ENCODE measurements at regions not wholly inside any gene's neighbourhood (a gene's known extent, or its start where the extent isn't known, plus 50 kb on each side); places are given as distances from the start of the nearest gene placed in this dataset.

DNA sequence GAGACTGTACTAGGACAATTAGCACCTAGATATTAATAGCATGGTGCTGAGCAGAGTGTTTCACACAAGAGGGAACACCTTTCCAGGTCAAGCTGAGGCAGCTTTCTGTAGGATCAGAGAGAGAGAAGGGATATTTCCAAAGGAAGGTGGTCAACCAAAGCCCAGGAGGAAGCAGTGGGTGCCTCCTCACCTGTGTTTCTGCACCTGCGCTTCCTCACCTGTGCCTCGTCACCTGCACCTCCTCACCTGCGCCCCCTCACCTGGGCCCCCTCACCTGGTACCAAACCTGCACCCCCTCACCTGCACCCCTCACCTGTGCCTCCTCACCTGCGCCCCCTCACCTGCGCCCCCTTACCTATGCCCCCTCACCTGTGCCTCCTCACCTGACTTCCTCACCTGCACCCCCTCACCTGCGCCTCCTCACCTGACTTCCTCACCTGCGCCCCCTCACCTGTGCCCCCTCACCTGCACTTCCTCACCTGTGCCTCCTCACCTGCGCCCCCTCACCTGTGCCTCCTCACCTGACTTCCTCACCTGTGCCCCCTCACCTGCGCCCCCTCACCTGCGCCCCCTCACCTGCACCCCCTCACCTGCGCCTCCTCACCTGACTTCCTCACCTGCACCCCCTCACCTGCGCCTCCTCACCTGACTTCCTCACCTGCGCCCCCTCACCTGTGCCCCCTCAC lies 67.9 kb downstream of the TTLL2 start:
- no peaks in the 10 kb centered on the region for H3K9me3 Mint-ChIP-seq
- intact Hi-C loops (cut with micrococcal nuclease) = no loop called here
- no peak overlapping the region for H3K4me3 Mint-ChIP-seq
- no peaks in the 10 kb centered on the region for H3K27me3 Mint-ChIP-seq
- no peaks in the 10 kb centered on the region for H3K36me3 Mint-ChIP-seq (ENCODE audit: low read depth)
- H3K27ac Mint-ChIP-seq = no peak overlapping the region
- H3K4me1 Mint-ChIP-seq (ENCODE audit: low read depth) = no peaks in the 10 kb centered on the region

DNA sequence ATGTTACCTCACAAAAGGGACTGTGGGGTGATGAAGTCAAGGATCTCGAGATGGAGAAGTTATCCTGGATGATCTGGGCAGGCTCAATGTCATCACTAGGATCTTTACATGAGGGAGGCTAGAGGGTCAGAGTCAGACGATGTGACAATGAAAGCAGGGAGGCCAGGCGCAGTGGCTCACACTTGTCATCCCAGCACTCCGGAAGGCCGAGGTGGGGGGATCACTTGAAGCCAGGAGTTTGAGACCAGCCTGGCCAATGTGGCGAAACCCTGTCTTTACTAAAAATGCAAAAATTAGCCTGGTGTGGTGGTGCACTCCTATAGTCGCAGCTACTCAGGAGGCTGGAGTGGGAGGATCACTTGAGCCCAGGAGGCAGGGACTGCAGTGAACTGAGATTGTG lies 68.8 kb downstream of the TTLL2 start:
- Mint-ChIP-seq H3K4me3 (no peak overlapping the region), H3K4me1 (ENCODE audit: low read depth) (no peaks in the 10 kb centered on the region), H3K9me3 (no peaks in the 10 kb centered on the region), H3K27ac (no peak overlapping the region), H3K27me3 (no peaks in the 10 kb centered on the region), H3K36me3 (ENCODE audit: low read depth) (no peaks in the 10 kb centered on the region)
- intact Hi-C loops (cut with micrococcal nuclease) = no loop called here

DNA sequence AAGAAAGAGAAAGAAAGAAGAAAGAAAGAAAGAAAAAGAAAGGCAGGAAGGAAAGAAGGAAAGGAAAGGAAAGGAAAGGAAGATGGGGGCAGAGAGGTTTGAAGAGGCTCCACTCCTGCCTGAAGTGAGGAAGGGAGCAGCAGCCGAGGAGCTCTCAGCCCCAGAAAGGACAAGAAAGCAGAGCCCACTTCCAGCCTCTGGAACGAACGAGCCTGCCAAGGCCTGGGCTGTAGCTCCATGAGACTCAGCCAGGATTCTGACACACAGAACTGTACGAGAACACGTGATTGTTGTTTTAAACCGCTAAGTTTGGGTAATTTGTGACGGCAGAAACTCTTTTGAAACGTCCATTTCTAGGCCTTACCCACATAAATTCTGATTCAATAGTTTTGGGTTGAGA lies 69.5 kb downstream of the TTLL2 start:
- Mint-ChIP-seq H3K27ac (no peak overlapping the region), H3K4me3 (no peak overlapping the region), H3K36me3 (ENCODE audit: low read depth) (no peaks in the 10 kb centered on the region), H3K27me3 (no peaks in the 10 kb centered on the region), H3K9me3 (no peaks in the 10 kb centered on the region), H3K4me1 (ENCODE audit: low read depth) (no peaks in the 10 kb centered on the region)
- intact Hi-C loops (cut with micrococcal nuclease) = no loop called here

DNA sequence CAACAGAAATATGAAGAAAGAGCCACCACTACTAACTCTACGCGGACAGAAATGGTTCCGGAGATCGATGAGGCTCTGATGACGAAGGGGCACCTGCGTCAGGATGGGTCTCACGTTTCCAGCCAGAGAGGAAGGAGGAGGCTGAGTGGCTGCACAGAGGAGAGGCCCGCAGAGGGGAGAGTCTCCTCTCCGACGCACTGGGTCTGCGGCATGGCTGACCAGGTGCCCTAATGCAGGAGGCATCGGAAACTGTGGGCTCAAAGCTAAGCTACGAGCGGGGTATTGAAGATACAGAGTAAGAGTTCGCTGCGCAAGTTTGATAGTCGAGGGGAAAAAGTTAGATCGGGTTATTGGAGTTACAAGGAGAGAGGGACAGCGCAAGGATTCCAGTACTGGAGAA lies 69.9 kb downstream of the TTLL2 start:
- Mint-ChIP-seq H3K36me3 (ENCODE audit: low read depth) (no peaks in the 10 kb centered on the region), H3K4me3 (no peak overlapping the region), H3K4me1 (ENCODE audit: low read depth) (no peaks in the 10 kb centered on the region), H3K27me3 (no peaks in the 10 kb centered on the region), H3K9me3 (no peaks in the 10 kb centered on the region), H3K27ac (no peak overlapping the region)
- intact Hi-C loops (cut with micrococcal nuclease) = no loop called here

DNA sequence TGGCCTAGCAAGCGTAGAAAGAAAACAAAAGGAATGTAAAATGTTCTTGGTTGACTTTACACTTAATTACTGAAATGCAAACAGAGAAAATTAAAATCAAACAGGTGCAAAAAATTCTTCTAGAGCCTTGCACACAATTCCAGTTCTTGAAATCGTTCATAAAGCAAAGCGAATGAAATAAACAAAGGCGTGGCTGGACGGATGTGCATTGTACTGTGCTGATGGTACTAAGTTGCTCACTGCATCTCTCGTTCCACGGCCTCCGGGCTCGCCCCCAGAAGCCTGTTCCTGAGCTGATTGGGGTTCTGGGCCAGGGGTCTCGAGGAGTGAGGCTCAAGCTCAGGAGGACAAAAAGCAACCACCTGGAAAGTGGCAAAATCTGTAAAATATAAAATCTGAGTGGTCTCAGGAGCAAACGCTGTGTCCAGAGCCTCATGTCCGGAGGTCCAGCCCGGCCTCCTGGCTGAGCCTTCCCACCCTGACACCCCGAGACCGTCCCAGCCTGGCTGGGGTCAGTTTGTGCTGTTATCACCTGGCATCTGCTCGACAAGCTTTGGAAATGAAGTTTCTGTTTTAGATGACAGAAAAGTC lies 71.3 kb downstream of the TTLL2 start:
- no peaks in the 10 kb centered on the region for H3K4me1 Mint-ChIP-seq (ENCODE audit: low read depth)
- H3K4me3 Mint-ChIP-seq = no peak overlapping the region
- no peak overlapping the region for H3K27ac Mint-ChIP-seq
- no peaks in the 10 kb centered on the region for H3K36me3 Mint-ChIP-seq (ENCODE audit: low read depth)
- H3K27me3 Mint-ChIP-seq = no peaks in the 10 kb centered on the region
- no peaks in the 10 kb centered on the region for H3K9me3 Mint-ChIP-seq
- intact Hi-C loops (cut with micrococcal nuclease) = no loop called here

DNA sequence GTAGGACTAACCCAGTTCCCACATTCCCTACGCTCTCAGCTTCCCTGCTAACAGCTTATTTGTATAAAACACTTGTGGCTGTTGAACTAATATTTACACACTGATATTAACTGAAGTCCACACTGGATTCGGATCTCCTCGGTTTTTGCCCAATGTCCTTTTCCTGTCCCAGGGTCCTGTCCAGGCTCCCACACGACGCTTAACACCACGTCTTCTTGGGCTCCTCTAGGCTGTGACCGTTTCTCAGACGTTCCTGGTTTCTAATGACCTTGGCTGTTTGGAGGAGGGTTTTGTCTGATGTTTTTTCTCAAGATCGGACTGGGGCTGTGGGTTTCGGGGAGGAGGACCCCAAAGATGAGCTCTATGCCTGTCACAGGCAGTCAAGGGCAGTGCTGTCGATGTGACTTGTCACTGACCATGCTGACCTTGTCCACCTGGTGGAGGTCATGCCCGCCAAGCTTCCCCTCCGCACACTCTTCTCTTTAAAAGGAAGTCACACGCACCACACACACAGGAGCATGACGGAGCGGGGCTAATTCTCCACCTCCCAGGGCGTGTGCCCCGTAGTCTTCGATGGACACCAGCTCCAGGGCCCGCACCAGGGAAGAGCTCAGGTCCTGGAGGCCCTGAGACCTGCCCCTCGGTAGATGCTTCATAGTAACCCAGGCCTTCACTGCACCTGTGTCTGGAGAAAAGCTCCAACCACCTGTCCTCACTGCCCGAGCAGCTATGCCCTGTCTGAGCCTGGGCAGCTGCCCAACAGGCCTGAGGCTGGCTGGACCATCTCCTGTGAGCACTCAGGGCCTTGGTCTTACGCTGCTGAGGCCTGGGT lies 72.0 kb downstream of the TTLL2 start:
- Mint-ChIP-seq H3K4me3 (no peak overlapping the region), H3K4me1 (ENCODE audit: low read depth) (no peaks in the 10 kb centered on the region), H3K27me3 (peaks cover under 1% of the 10 kb centered on the region), H3K36me3 (ENCODE audit: low read depth) (no peaks in the 10 kb centered on the region), H3K27ac (no peak overlapping the region), H3K9me3 (no peaks in the 10 kb centered on the region)
- intact Hi-C loops (cut with micrococcal nuclease) = no loop called here

DNA sequence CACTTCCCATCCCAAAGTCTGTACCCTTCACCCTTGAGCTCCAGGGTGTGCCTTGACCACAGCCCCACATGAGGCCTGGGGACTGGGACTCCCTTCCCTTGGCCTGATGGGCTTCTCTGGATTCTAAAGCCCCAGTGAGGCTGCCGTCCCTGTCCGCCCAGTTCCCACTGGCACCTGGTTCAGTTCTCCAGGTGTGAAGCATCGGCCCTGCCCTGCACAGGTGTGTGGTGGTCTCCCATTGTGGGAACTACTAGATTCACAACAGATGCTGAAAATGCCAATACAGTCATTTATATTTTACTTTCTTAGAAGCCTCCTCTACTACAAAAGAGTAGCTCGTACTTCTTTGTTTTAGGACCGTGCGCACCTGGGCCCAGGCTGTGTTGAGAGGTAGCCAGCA lies 72.8 kb downstream of the TTLL2 start:
- Mint-ChIP-seq H3K27me3 (peaks cover 1% of the 10 kb centered on the region), H3K27ac (no peak overlapping the region), H3K36me3 (ENCODE audit: low read depth) (no peaks in the 10 kb centered on the region), H3K9me3 (no peaks in the 10 kb centered on the region), H3K4me1 (ENCODE audit: low read depth) (no peaks in the 10 kb centered on the region), H3K4me3 (no peak overlapping the region)
- intact Hi-C loops (cut with micrococcal nuclease) = no loop called here

DNA sequence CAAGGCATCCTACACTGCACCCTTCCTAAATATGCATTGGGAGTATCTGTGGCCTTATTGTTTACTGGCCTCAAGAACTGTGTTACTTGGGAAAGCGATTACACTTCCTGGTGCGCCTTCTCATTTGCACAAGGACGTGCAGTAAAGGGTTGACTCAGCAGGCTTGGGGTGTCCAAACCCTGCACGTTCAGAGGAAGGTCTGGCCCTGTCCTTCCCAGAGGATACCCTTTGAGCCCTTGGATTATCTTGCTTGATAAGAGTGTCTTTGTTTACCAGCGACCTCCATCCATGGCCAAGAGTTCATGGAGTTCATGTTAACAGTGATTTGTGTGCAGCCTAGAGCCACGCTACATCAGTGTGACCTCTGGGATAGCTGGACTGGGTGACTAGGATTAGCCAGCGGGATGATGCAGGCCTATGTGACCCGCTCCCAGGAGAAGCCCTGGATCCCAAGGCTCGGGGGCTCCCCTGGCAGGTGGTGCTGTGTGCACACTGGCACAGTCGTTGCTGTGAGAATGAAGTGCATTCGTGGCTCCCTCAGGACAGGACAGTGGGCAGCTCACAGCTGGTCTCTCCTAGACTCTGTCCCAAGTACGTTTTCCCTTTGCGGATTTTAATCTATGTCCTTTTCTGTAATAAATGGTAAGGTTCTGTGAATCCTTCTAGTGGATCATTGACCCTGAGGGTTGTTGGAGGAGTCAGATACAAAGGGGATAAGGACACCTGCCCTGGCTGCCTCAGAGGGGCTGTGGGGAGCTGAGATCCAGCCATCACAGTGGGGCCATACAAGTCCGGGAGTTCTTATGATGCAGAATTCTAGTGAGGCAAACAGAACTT lies 73.5 kb downstream of the TTLL2 start:
- Mint-ChIP-seq H3K27me3 (peaks cover 1% of the 10 kb centered on the region), H3K36me3 (ENCODE audit: low read depth) (no peaks in the 10 kb centered on the region), H3K4me1 (ENCODE audit: low read depth) (no peaks in the 10 kb centered on the region), H3K4me3 (no peak overlapping the region), H3K9me3 (no peaks in the 10 kb centered on the region), H3K27ac (no peak overlapping the region)
- intact Hi-C loops (cut with micrococcal nuclease) = no loop called here

DNA sequence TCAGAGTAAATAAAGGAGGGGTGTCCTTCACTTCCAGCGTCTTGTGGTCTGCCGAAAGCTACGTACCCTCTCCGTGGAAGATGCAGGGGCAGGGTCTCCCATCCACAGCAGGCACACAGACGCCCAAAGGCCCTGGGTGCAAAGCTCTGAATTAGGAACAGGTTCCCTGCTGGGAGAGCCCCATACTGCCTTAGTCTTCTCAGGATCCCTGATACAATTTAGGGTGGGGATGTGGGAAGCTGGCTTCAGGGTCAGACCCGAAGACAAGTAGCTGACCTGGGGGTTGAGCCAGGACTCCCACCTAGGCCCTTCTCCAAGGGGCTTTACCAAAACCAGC lies 74.1 kb downstream of the TTLL2 start:
- no peak overlapping the region for H3K27ac Mint-ChIP-seq
- no peaks in the 10 kb centered on the region for H3K36me3 Mint-ChIP-seq (ENCODE audit: low read depth)
- H3K27me3 Mint-ChIP-seq = peaks cover 1% of the 10 kb centered on the region
- H3K9me3 Mint-ChIP-seq = no peaks in the 10 kb centered on the region
- H3K4me1 Mint-ChIP-seq (ENCODE audit: low read depth) = no peaks in the 10 kb centered on the region
- intact Hi-C loops (cut with micrococcal nuclease) = no loop called here
- no peak overlapping the region for H3K4me3 Mint-ChIP-seq

DNA sequence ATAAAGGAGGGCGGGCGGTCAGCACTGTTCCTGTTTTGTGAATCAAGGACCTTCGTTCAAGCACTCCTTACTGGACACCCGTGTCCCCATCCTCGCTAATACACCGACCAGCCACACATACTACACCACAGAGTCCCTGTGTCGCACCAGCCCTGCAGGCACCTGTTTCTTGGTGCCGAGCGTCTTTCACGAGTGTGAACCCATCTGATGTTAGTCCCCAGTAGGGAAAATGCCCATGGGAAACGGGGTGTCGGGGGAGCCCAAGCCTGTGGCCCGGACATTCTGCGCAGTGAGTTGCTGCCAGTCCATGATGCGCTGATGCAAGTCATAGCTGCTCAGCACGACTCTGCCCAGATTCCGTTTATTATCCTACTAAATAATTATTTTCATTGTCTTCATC lies 74.7 kb downstream of the TTLL2 start:
- Mint-ChIP-seq H3K4me3 (no peak overlapping the region), H3K27me3 (peaks cover 2% of the 10 kb centered on the region), H3K9me3 (no peaks in the 10 kb centered on the region), H3K4me1 (ENCODE audit: low read depth) (no peaks in the 10 kb centered on the region), H3K36me3 (ENCODE audit: low read depth) (no peaks in the 10 kb centered on the region), H3K27ac (no peak overlapping the region)
- intact Hi-C loops (cut with micrococcal nuclease) = no loop called here

DNA sequence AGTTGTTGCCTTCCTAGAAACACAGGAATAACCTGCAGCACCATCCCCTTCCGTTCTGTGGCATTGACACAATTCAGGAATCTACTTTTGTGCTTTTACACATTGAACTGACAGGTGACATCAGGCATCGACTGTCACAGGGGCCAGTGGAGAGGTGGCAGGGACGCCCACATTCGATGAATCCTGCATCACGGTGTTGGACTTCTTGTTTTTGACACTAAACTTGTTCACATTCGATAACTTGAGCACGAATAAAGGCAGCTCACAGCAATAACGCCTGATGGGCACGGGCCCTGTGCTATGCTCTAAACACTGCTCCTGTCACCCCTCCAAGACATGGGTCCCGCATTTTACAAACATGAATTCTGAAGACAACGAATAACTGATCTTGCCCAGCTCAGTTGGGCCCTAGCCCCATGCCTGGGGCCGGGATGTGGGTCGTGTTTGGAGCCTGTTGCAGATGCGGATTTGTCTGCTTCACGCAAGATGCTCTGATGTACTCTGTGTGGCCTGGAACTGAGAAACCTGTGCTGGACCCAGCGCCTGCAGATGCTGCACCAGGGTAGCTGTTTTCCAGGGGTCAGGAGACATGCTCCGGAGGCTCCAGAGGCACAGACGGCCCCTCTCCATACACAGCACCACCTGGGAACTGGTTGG lies 75.7 kb downstream of the TTLL2 start:
- no peaks in the 10 kb centered on the region for H3K36me3 Mint-ChIP-seq (ENCODE audit: low read depth)
- intact Hi-C loops (cut with micrococcal nuclease) = no loop called here
- H3K9me3 Mint-ChIP-seq = no peaks in the 10 kb centered on the region
- H3K27me3 Mint-ChIP-seq = peaks cover 2% of the 10 kb centered on the region
- no peak overlapping the region for H3K27ac Mint-ChIP-seq
- no peaks in the 10 kb centered on the region for H3K4me1 Mint-ChIP-seq (ENCODE audit: low read depth)
- H3K4me3 Mint-ChIP-seq = no peak overlapping the region

DNA sequence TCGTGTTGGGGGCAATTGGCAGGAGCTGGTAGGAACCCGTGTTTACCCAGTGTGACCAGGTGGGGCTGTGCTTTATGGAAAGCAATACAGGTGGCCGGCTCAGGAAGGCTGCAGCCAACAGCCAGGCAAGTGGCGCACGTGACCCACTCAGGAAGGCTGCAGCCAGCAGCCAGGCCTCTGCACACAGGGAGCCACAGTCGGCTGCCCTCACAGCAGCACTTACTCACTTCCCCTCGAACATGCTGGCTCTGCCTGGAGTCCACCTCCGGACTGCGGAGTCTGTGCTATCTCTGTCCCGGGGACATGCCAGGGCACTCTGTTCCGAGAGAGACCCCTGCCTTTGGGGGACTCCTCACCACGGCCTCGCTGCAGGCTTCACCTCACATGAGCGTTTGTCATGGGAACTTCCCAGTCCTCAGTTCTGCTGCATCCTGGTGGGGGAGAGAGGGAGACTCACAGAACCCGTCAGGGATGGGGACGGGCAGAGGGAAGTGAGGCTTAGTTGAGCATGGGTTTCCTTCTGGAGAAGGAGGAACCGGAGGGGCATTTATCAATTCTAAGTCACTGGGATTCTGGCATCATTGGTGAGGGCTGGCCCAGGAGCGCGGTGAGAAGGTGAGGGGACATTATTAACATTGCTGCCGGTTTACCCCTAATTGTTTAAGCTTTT lies 76.8 kb downstream of the TTLL2 start:
- Mint-ChIP-seq H3K36me3 (ENCODE audit: low read depth) (no peaks in the 10 kb centered on the region), H3K4me1 (ENCODE audit: low read depth) (no peaks in the 10 kb centered on the region)
- intact Hi-C loops (cut with micrococcal nuclease) = no loop called here

DNA sequence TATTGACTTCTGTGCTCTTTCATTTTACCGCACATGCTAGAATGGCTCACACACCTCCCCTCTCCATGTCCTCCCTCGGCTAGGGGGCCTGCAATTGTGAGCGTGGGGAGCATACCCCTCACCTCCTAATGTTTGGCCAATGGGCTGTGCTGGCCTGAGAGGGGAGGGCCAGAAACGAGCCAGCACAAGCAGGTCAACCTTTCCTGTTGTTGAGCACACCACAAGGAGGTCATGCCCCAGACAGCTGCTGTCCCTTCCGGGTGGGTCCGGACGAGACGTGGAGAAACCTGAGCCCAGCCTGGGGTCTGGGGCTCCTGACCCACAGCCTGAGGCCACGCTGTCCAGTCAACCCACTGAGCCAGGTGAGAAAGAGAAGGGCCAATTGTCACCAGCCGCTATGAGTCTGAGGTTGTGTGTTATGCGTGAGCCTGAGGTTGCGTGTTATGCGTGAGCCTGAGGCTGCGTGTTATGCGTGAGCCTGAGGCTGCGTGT lies 77.4 kb downstream of the TTLL2 start:
- no peak overlapping the region for H3K4me3 Mint-ChIP-seq
- intact Hi-C loops (cut with micrococcal nuclease) = no loop called here
- H3K4me1 Mint-ChIP-seq (ENCODE audit: low read depth) = no peaks in the 10 kb centered on the region
- H3K36me3 Mint-ChIP-seq (ENCODE audit: low read depth) = no peaks in the 10 kb centered on the region
- no peak overlapping the region for H3K27ac Mint-ChIP-seq
- H3K27me3 Mint-ChIP-seq = peaks cover 2% of the 10 kb centered on the region
- H3K9me3 Mint-ChIP-seq = no peaks in the 10 kb centered on the region

More for the DNA sequence above, 76.8 kb downstream of the TTLL2 start:
- H3K4me3 Mint-ChIP-seq = no peak overlapping the region
- H3K27me3 Mint-ChIP-seq = peaks cover 2% of the 10 kb centered on the region
- no peaks in the 10 kb centered on the region for H3K9me3 Mint-ChIP-seq
- no peak overlapping the region for H3K27ac Mint-ChIP-seq
